GM12878 (cell line): ENCODE measurements at regions not wholly inside any gene's neighbourhood (a gene's known extent, or its start where the extent isn't known, plus 50 kb on each side); places are given as distances from the start of the nearest gene placed in this dataset.

Experiments
- ATAC-seq: fragments of 200-7000 bp; cut with Tn5 transposase; 3 replicates; pipeline ENCODE4 v1.9.1; 2020; ENCODE audit warnings: mild to moderate bottlenecking, moderate library complexity
- BruUV-seq: library from RNA; stranded (reverse); fragments of 400-500 nt; replicated peaks from 2 replicates; lab custom pipeline; 2021; lab: Mats Ljungman, UMichigan
- CTCF ChIA-PET: fragments of 300-600 bp; sonication (Branson Sonifier 250); formaldehyde crosslinking; extraction: SDS; loops from one replicate; lab custom pipeline; 2021; ENCODE audit warnings: inconsistent platforms; lab: Yijun Ruan, JAX
- POLR2A ChIA-PET: fragments of 350-600 bp; formaldehyde crosslinking; extraction: SDS; loops from one replicate; lab custom pipeline; 2021; ENCODE audit warnings: inconsistent platforms; lab: Charles Lee
- RAD21 ChIA-PET: fragments of 300-600 bp; sonication (Branson Sonifier 250); formaldehyde crosslinking; loops from one replicate; lab custom pipeline; 2023; ENCODE audit warnings: antibody characterized with exemption; ENCODE audit not compliant: unreplicated experiment; lab: Charles Lee
- SMC1A ChIA-PET: fragments of 300-600 bp; sonication (Branson Sonifier 250); formaldehyde crosslinking; loops from one replicate; lab custom pipeline; 2023; ENCODE audit not compliant: unreplicated experiment, uncharacterized antibody; lab: Charles Lee
- DNase-seq: peaks from one replicate; pipeline ENCODE4 v3.0.0-alpha.2; 2011; ENCODE audit warnings: low read depth, low spot score
- FAIRE-seq: peaks from 3 replicates; lab custom pipeline; 2011; peaks lifted over from hg19 to GRCh38; lab: Jason Lieb, UNC
- H2AFZ ChIP-seq: 2 replicates; pipeline ENCODE4 v1.6.0; 2011; ENCODE audit warnings: low read depth, low read length, control low read depth; ENCODE audit not compliant: control insufficient read depth
- H3K27ac ChIP-seq: 2 replicates; pipeline ENCODE4 v1.5.1; 2011; ENCODE audit warnings: control low read depth; ENCODE audit not compliant: control insufficient read depth, insufficient read depth
- H3K27me3 ChIP-seq, 2 experiments: replicated peaks in 1 of 2; 2 replicates each; pipeline versions ENCODE4 v1.6.0 to v1.6.1; 2011; ENCODE audit warnings: low read length in 1 of 2; ENCODE audit not compliant: control insufficient read depth in 2 of 2, insufficient read depth in 2 of 2
- H3K36me3 ChIP-seq, 2 experiments: 2 replicates each; pipeline ENCODE4 v1.5.1; 2011; ENCODE audit warnings: low read length in 1 of 2; ENCODE audit not compliant: control insufficient read depth in 2 of 2, insufficient read depth in 2 of 2
- H3K4me1 ChIP-seq: 2 replicates; pipeline ENCODE4 v1.6.1; 2011; ENCODE audit warnings: mild to moderate bottlenecking, low read length, moderate library complexity, mixed read lengths; ENCODE audit not compliant: control insufficient read depth, insufficient read depth
- H3K4me2 ChIP-seq: 2 replicates; pipeline ENCODE4 v1.6.0; 2011; ENCODE audit warnings: control low read depth; ENCODE audit not compliant: control insufficient read depth, insufficient read depth
- H3K4me3 ChIP-seq: fragments of 200-600 bp; sonication (generic); 2 replicates; pipeline ENCODE4 v1.5.1; 2016
- H3K79me2 ChIP-seq: 2 replicates; pipeline ENCODE4 v1.6.0; 2011; ENCODE audit warnings: low read length; ENCODE audit not compliant: control insufficient read depth, insufficient read depth
- H3K9ac ChIP-seq: 2 replicates; pipeline ENCODE4 v1.8.0; 2011; ENCODE audit warnings: low read length, control low read depth, mixed read lengths; ENCODE audit not compliant: control insufficient read depth, insufficient read depth
- H3K9me3 ChIP-seq: replicated peaks from 3 replicates; pipeline ENCODE4 v1.5.1; 2011; ENCODE audit warnings: mild to moderate bottlenecking, low read length; ENCODE audit not compliant: control insufficient read depth, insufficient read depth
- H4K20me1 ChIP-seq: 2 replicates; pipeline ENCODE4 v1.6.0; 2011; ENCODE audit not compliant: control insufficient read depth, insufficient read depth
- BCL3 ChIP-seq: IDR thresholded peaks from 2 replicates; pipeline ENCODE4 v1.6.1; 2011; ENCODE audit warnings: borderline replicate concordance, low read depth, mild to moderate bottlenecking, moderate library complexity, low read length; ENCODE audit not compliant: insufficient read depth, poor library complexity, severe bottlenecking
- BMI1 ChIP-seq: fragments of 450-650 bp; IDR thresholded peaks from 2 replicates; pipeline ENCODE4 v1.6.1; 2016; ENCODE audit warnings: mild to moderate bottlenecking, moderate library complexity, borderline replicate concordance
- ELK1 ChIP-seq: IDR thresholded peaks from 2 replicates; pipeline ENCODE4 v1.6.1; 2012; ENCODE audit warnings: low read depth, low read length, improper control_type of control experiment
- HSF1 ChIP-seq: fragments of 150-350 bp; IDR thresholded peaks from 2 replicates; pipeline ENCODE4 v1.6.1; 2014; ENCODE audit warnings: mild to moderate bottlenecking, low read depth, low read length
- SRF ChIP-seq, 2 experiments: IDR thresholded peaks; 2 replicates each; pipeline ENCODE4 v1.6.1; 2011; ENCODE audit warnings: low read depth in 2 of 2, low read length in 2 of 2, mild to moderate bottlenecking in 1 of 2, moderate library complexity in 1 of 2
- ZNF24 ChIP-seq: fragments of 450-650 bp; IDR thresholded peaks from 2 replicates; pipeline ENCODE4 v1.6.1; 2017; ENCODE audit warnings: antibody characterized with exemption, mild to moderate bottlenecking
- ZNF384 ChIP-seq: IDR thresholded peaks from 2 replicates; pipeline ENCODE4 v1.6.1; 2012; ENCODE audit warnings: low read depth, mild to moderate bottlenecking, low read length, improper control_type of control experiment, borderline replicate concordance
- WGBS: methylation state at CpG from one replicate; pipeline ENCODE4 v1.1.6; 2016; ENCODE audit warnings: low lambda C conversion rate; ENCODE audit not compliant: insufficient replicate concordance, insufficient coverage; ENCODE audit errors: missing lambda C conversion rate; 5-methylcytosine and 5-hydroxymethylcytosine counted together
- in situ Hi-C: fragments of 300-500 bp; cut with MboI; formaldehyde crosslinking; loops from 9 replicates; pipeline ENCODE4 v1.14.3; 2018; ENCODE audit warnings: mixed read lengths
- intact Hi-C: fragments of 100-400 bp; cut with micrococcal nuclease; formaldehyde crosslinking; loops from one replicate; pipeline ENCODE4 v1.14.2; 2022; ENCODE audit not compliant: unreplicated experiment

- in situ Hi-C loops: no loop called here
- Histone ChIP-seq H3K9me3 (no peaks in the 10 kb centered on the region), H3K79me2 (no peaks in the 10 kb centered on the region)
- no peak for TF ChIP-seq ZNF24
- TF ChIP-seq, all 136 proteins: peak for 0
- no peak overlapping the region for H3K9ac ChIP-seq
- ChIA-PET SMC1A (no interaction called here), POLR2A (no interaction called here), CTCF (no interaction called here), RAD21 (no interaction called here)
- no peak overlapping the region for H3K4me2 ChIP-seq
- no peak for DNase-seq
- peaks cover 18% of the 10 kb centered on the region for H3K4me1 ChIP-seq
- FAIRE-seq: no peak
- intact Hi-C loops: no loop called here
- no peak overlapping the region for H3K4me3 ChIP-seq
- ATAC-seq: no peak
- no peaks in the 10 kb centered on the region for H3K36me3 ChIP-seq
- no peak overlapping the region for H2AFZ ChIP-seq
- WGBS: 71% methylated on average over 34 of the region's 34 CpGs
- H4K20me1 ChIP-seq: no peaks in the 10 kb centered on the region
- BruUV-seq: no TSS peak
- no peak overlapping the region for H3K27ac ChIP-seq
- H3K27me3 ChIP-seq: no peaks in the 10 kb centered on the region; a peak in 1 of 4 replicates
These were observed 63.4 kb upstream of the FBRSL1 start for GRCh38 chr12:132426349-132427173.

GRCh38 chr12:132424811-132425210, 65.1 kb upstream of the FBRSL1 start:
- no peaks in the 10 kb centered on the region for H3K9me3 ChIP-seq
- H3K27me3 ChIP-seq: peaks cover 0 to 2% of the 10 kb centered on the region in 2 experiments; a peak in 1 of 4 replicates
- peaks cover 12% of the 10 kb centered on the region for H3K4me1 ChIP-seq
- POLR2A ChIA-PET: no interaction called here
- H3K4me2 ChIP-seq: no peak overlapping the region
- no peak overlapping the region for H3K9ac ChIP-seq
- DNase-seq (no peak), FAIRE-seq (no peak), ATAC-seq (no peak)
- H2AFZ ChIP-seq: no peak overlapping the region
- no peaks in the 10 kb centered on the region for H4K20me1 ChIP-seq
- H3K4me3 ChIP-seq: no peak overlapping the region
- no peaks in the 10 kb centered on the region for H3K36me3 ChIP-seq
- RAD21 ChIA-PET: no interaction called here
- H3K27ac ChIP-seq: no peak overlapping the region
- intact Hi-C loops (no loop called here), in situ Hi-C loops (no loop called here)
- CTCF ChIA-PET: no interaction called here
- SMC1A ChIA-PET: no interaction called here
- BruUV-seq: no TSS peak
- H3K79me2 ChIP-seq: no peaks in the 10 kb centered on the region
- 14% methylated on average over 4 of the region's 4 CpGs for WGBS
- TF ChIP-seq ZNF384 (no peak), HSF1 (no peak), BMI1 (no peak), SRF (IDR thresholded peaks at IDR 0.05; ENCODE audit: low read depth in 2 of 2, low read length in 2 of 2) (no peak), ELK1 (no peak), BCL3 (no peak)
